ENCODE measurements at regions not wholly inside any gene's neighbourhood (a gene's known extent, or its start where the extent isn't known, plus 50 kb on each side); places are given as distances from the start of the nearest gene placed in this dataset.

- Histone ChIP-seq H3K36me3 (ENCODE audit: control insufficient read depth, insufficient read depth, low read length) (no peaks in the 10 kb centered on the region), H3K4me3 (ENCODE audit: low read depth, low read length) (no peak overlapping the region), H3K27me3 (ENCODE audit: control insufficient read depth, insufficient read depth, low read length) (no peaks in the 10 kb centered on the region)
- no peak for DNase-seq (ENCODE audit: low read depth)
- no peak for TF ChIP-seq CTCF (IDR thresholded peaks at IDR 0.05; ENCODE audit: insufficient read depth, low read length, poor library complexity, severe bottlenecking)
Measured at GRCh38 chr12:105840384-105840783, 298.4 kb downstream of the NUAK1 start.

GRCh38 chr12:105841840-105842239 lies 296.9 kb downstream of the NUAK1 start:
- no peak overlapping the region for H3K4me3 ChIP-seq (ENCODE audit: low read depth, low read length)
- TF ChIP-seq CTCF (IDR thresholded peaks at IDR 0.05; ENCODE audit: insufficient read depth, low read length, poor library complexity, severe bottlenecking) = no peak
- no peaks in the 10 kb centered on the region for H3K27me3 ChIP-seq (ENCODE audit: control insufficient read depth, insufficient read depth, low read length)
- no peak for DNase-seq (ENCODE audit: low read depth)
- H3K36me3 ChIP-seq (ENCODE audit: control insufficient read depth, insufficient read depth, low read length) = no peaks in the 10 kb centered on the region

GRCh38 chr12:105843561-105843960 lies 295.2 kb downstream of the NUAK1 start:
- Histone ChIP-seq H3K36me3 (ENCODE audit: control insufficient read depth, insufficient read depth, low read length) (no peaks in the 10 kb centered on the region), H3K27me3 (ENCODE audit: control insufficient read depth, insufficient read depth, low read length) (no peaks in the 10 kb centered on the region), H3K4me3 (ENCODE audit: low read depth, low read length) (no peak overlapping the region)
- no peak for DNase-seq (ENCODE audit: low read depth)
- no peak for TF ChIP-seq CTCF (IDR thresholded peaks at IDR 0.05; ENCODE audit: insufficient read depth, low read length, poor library complexity, severe bottlenecking)

- no peaks in the 10 kb centered on the region for H3K36me3 ChIP-seq (ENCODE audit: control insufficient read depth, insufficient read depth, low read length)
- H3K27me3 ChIP-seq (ENCODE audit: control insufficient read depth, insufficient read depth, low read length) = no peaks in the 10 kb centered on the region
- DNase-seq (ENCODE audit: low read depth) = no peak
- no peak overlapping the region for H3K4me3 ChIP-seq (ENCODE audit: low read depth, low read length)
- no peak for TF ChIP-seq CTCF (IDR thresholded peaks at IDR 0.05; ENCODE audit: insufficient read depth, low read length, poor library complexity, severe bottlenecking)
Measured at GRCh38 chr12:105843986-105844760, 294.6 kb downstream of the NUAK1 start.

- Histone ChIP-seq H3K36me3 (ENCODE audit: control insufficient read depth, insufficient read depth, low read length) (no peaks in the 10 kb centered on the region), H3K4me3 (ENCODE audit: low read depth, low read length) (no peak overlapping the region), H3K27me3 (ENCODE audit: control insufficient read depth, insufficient read depth, low read length) (no peaks in the 10 kb centered on the region)
- TF ChIP-seq CTCF (IDR thresholded peaks at IDR 0.05; ENCODE audit: insufficient read depth, low read length, poor library complexity, severe bottlenecking) = no peak
- no peak for DNase-seq (ENCODE audit: low read depth)
Measured at GRCh38 chr12:105846331-105846730, 292.4 kb downstream of the NUAK1 start.

- Histone ChIP-seq H3K27me3 (ENCODE audit: control insufficient read depth, insufficient read depth, low read length) (no peaks in the 10 kb centered on the region), H3K36me3 (ENCODE audit: control insufficient read depth, insufficient read depth, low read length) (no peaks in the 10 kb centered on the region), H3K4me3 (ENCODE audit: low read depth, low read length) (no peak overlapping the region)
- no peak for TF ChIP-seq CTCF (IDR thresholded peaks at IDR 0.05; ENCODE audit: insufficient read depth, low read length, poor library complexity, severe bottlenecking)
- DNase-seq (ENCODE audit: low read depth) = no peak
Measured at GRCh38 chr12:105847068-105847467, 291.7 kb downstream of the NUAK1 start.

Measured in kidney epithelial cell (primary cell).